H1 (cell line): ENCODE measurements at regions not wholly inside any gene's neighbourhood (a gene's known extent, or its start where the extent isn't known, plus 50 kb on each side); places are given as distances from the start of the nearest gene placed in this dataset.

Experiments used
- CTCF ChIA-PET: fragments of 300-600 bp; sonication (Branson Sonifier 250); formaldehyde crosslinking; loops from one replicate; lab custom pipeline; 2021; ENCODE audit not compliant: partially characterized antibody; lab: Charles Lee
- POLR2A ChIA-PET: fragments of 300-600 bp; sonication (Branson Sonifier 250); formaldehyde crosslinking; loops from one replicate; lab custom pipeline; 2021; ENCODE audit warnings: inconsistent platforms; ENCODE audit not compliant: partially characterized antibody; lab: Charles Lee
- DNase-seq, 2 experiments: peaks; one replicate each; pipeline versions ENCODE4 v3.0.0 to v3.0.0-alpha.2; 2010 to 2022; ENCODE audit warnings: low spot score in 2 of 2, low read depth in 1 of 2, mixed read lengths in 1 of 2
- FAIRE-seq: peaks from 2 replicates; lab custom pipeline; 2011; peaks lifted over from hg19 to GRCh38; lab: Jason Lieb, UNC
- H2AFZ ChIP-seq: 2 replicates; pipeline ENCODE4 v1.8.1; 2012; ENCODE audit warnings: low read length, inconsistent platforms
- H2AK5ac ChIP-seq: 2 replicates; pipeline ENCODE4 v1.6.1; 2013; ENCODE audit warnings: low read depth, low read length
- H2BK120ac ChIP-seq: replicated peaks from 2 replicates; pipeline ENCODE3; 2013; ENCODE audit warnings: low read depth, low read length, inconsistent platforms
- H2BK12ac ChIP-seq: 2 replicates; pipeline ENCODE4 v1.6.1; 2013; ENCODE audit warnings: low read depth, low read length
- H2BK15ac ChIP-seq: 2 replicates; pipeline ENCODE4 v1.6.1; 2013; ENCODE audit warnings: low read length
- H2BK20ac ChIP-seq: 2 replicates; pipeline ENCODE4 v1.6.1; 2013; ENCODE audit warnings: low read length
- H2BK5ac ChIP-seq: 2 replicates; pipeline ENCODE4 v1.6.1; 2013; ENCODE audit warnings: low read depth, low read length
- H3K14ac ChIP-seq: 2 replicates; pipeline ENCODE4 v1.6.1; 2013; ENCODE audit warnings: inconsistent platforms; ENCODE audit not compliant: insufficient read length
- H3K18ac ChIP-seq: 2 replicates; pipeline ENCODE4 v1.6.1; 2013; ENCODE audit warnings: low read length; ENCODE audit errors: extremely low read depth
- H3K23ac ChIP-seq: 2 replicates; pipeline ENCODE4 v1.6.1; 2013; ENCODE audit warnings: inconsistent platforms; ENCODE audit not compliant: insufficient read length
- H3K23me2 ChIP-seq: 2 replicates; pipeline ENCODE4 v1.6.1; 2013; ENCODE audit warnings: low read depth, low read length
- H3K27ac ChIP-seq: 2 replicates; pipeline ENCODE4 v1.6.1; 2011; ENCODE audit warnings: low read depth, low read length, inconsistent platforms
- H3K27me3 ChIP-seq, 4 experiments: replicated peaks in 1 of 4; 1 replicate in 1 of 4; 2 replicates in 3 of 4; pipeline versions ENCODE4 v1.6.1 to v1.8.1; 2011 to 2013; ENCODE audit warnings: low read length in 3 of 4, mild to moderate bottlenecking in 3 of 4, inconsistent platforms in 2 of 4, mixed read lengths in 2 of 4, moderate library complexity in 1 of 4; ENCODE audit not compliant: control insufficient read depth in 3 of 4, insufficient read depth in 3 of 4; ENCODE audit errors: extremely low read depth in 1 of 4
- H3K36me3 ChIP-seq, 4 experiments: 2 replicates each; pipeline versions ENCODE4 v1.6.1 to v1.8.1; 2011 to 2013; ENCODE audit warnings: mild to moderate bottlenecking in 4 of 4, low read length in 3 of 4, moderate library complexity in 2 of 4, control low read depth in 1 of 4, inconsistent platforms in 1 of 4; ENCODE audit not compliant: insufficient read depth in 4 of 4, control insufficient read depth in 2 of 4
- H3K4ac ChIP-seq: replicated peaks from 2 replicates; pipeline ENCODE3; 2013; ENCODE audit warnings: low read length, low read depth, mixed read lengths, inconsistent platforms; ENCODE audit not compliant: insufficient read length
- H3K4me1 ChIP-seq, 4 experiments: replicated peaks in 1 of 4; 1 replicate in 1 of 4; 2 replicates in 3 of 4; pipeline versions ENCODE4 v1.6.1 to v1.8.1; 2011 to 2013; ENCODE audit warnings: low read length in 3 of 4, inconsistent platforms in 2 of 4, mixed read lengths in 1 of 4; ENCODE audit not compliant: insufficient read depth in 4 of 4, control insufficient read depth in 3 of 4
- H3K4me2 ChIP-seq, 2 experiments: 2 replicates each; pipeline versions ENCODE4 v1.6.1 to v1.8.1; 2011 to 2013; ENCODE audit warnings: low read depth in 2 of 2, low read length in 2 of 2, control low read depth in 1 of 2, inconsistent platforms in 1 of 2, mild to moderate bottlenecking in 1 of 2; ENCODE audit not compliant: insufficient read depth in 1 of 2
- H3K4me3 ChIP-seq, 4 experiments: fragments of 200-600, 300-600 bp in 1 of 4; sonication (generic), shearing (Covaris generic), sonication (Bioruptor Twin) in 1 of 4; 2 replicates each; pipeline versions ENCODE4 v1.5.1 to v1.8.1; 2011 to 2016; ENCODE audit warnings: low read length in 4 of 4, low read depth in 3 of 4, control low read depth in 2 of 4, inconsistent platforms in 2 of 4, mild to moderate bottlenecking in 2 of 4, mixed read lengths in 1 of 4, moderate library complexity in 1 of 4; ENCODE audit not compliant: insufficient read depth in 2 of 4; ENCODE audit errors: extremely low read depth in 1 of 4
- H3K56ac ChIP-seq: replicated peaks from 2 replicates; pipeline ENCODE3; 2013; ENCODE audit warnings: low read depth, mild to moderate bottlenecking, mixed read lengths, low read length, inconsistent platforms; ENCODE audit not compliant: insufficient read length
- H3K79me1 ChIP-seq: 2 replicates; pipeline ENCODE4 v1.6.1; 2013; ENCODE audit warnings: low read depth, low read length, control low read depth
- H3K79me2 ChIP-seq, 2 experiments: 2 replicates each; pipeline versions ENCODE4 v1.6.1 to v1.8.1; 2012 to 2013; ENCODE audit warnings: low read length in 2 of 2, mild to moderate bottlenecking in 2 of 2, inconsistent platforms in 1 of 2; ENCODE audit not compliant: insufficient read depth in 2 of 2, control insufficient read depth in 1 of 2
- H3K9ac ChIP-seq, 4 experiments: replicated peaks in 1 of 4; 1 replicate in 1 of 4; 2 replicates in 3 of 4; pipeline versions ENCODE4 v1.6.1 to v1.8.1; 2011 to 2013; ENCODE audit warnings: low read depth in 3 of 4, low read length in 3 of 4, control low read depth in 2 of 4, mild to moderate bottlenecking in 2 of 4, moderate library complexity in 2 of 4, inconsistent platforms in 1 of 4; ENCODE audit errors: extremely low read depth in 1 of 4
- H3K9me3 ChIP-seq, 2 experiments: 2 replicates each; pipeline versions ENCODE4 v1.6.1 to v1.8.1; 2012 to 2013; ENCODE audit warnings: mild to moderate bottlenecking in 2 of 2, moderate library complexity in 2 of 2, control low read depth in 1 of 2, inconsistent platforms in 1 of 2, low read depth in 1 of 2, low read length in 1 of 2, mixed read lengths in 1 of 2; ENCODE audit not compliant: insufficient read depth in 2 of 2
- H4K20me1 ChIP-seq, 2 experiments: replicated peaks in 1 of 2; 2 replicates each; pipeline versions ENCODE3 to v1.8.1; 2011 to 2013; ENCODE audit warnings: inconsistent platforms in 2 of 2, low read length in 2 of 2, mild to moderate bottlenecking in 1 of 2; ENCODE audit not compliant: insufficient read depth in 2 of 2, control insufficient read depth in 1 of 2
- H4K5ac ChIP-seq: 2 replicates; pipeline ENCODE4 v1.6.1; 2013; ENCODE audit warnings: low read length, low read depth, mixed read lengths, inconsistent platforms; ENCODE audit not compliant: insufficient read length
- H4K8ac ChIP-seq: 2 replicates; pipeline ENCODE4 v1.8.0; 2013; ENCODE audit warnings: mild to moderate bottlenecking, moderate library complexity, low read length, inconsistent platforms; ENCODE audit not compliant: insufficient read depth; ENCODE audit errors: extremely low read depth
- H4K91ac ChIP-seq: replicated peaks from 2 replicates; pipeline ENCODE3; 2013; ENCODE audit warnings: low read length, mixed read lengths, inconsistent platforms; ENCODE audit not compliant: insufficient read length
- BACH1 ChIP-seq: IDR thresholded peaks from 2 replicates; pipeline ENCODE4 v1.6.1; 2012; ENCODE audit warnings: low read length, improper control_type of control experiment
- CEBPB ChIP-seq: IDR thresholded peaks from 2 replicates; pipeline ENCODE4 v1.6.1; 2012; ENCODE audit warnings: low read depth, low read length
- CHD1 ChIP-seq: IDR thresholded peaks from 2 replicates; pipeline ENCODE4 v1.6.1; 2012; ENCODE audit warnings: low read depth, low read length, improper control_type of control experiment
- CTCF ChIP-seq, 3 experiments: IDR thresholded peaks; 1 replicate in 2 of 3; 2 replicates in 1 of 3; pipeline versions ENCODE4 v1.5.1 to v1.6.1; 2011; ENCODE audit warnings: low read length in 3 of 3, mild to moderate bottlenecking in 3 of 3, inconsistent platforms in 2 of 3, low read depth in 1 of 3, moderate library complexity in 1 of 3; ENCODE audit not compliant: insufficient read depth in 1 of 3; ENCODE audit errors: control extremely low read depth in 1 of 3
- EZH2 ChIP-seq: fragments of 200-600 bp; sonication (generic); IDR thresholded peaks from 2 replicates; pipeline ENCODE4 v1.7.1; 2012; ENCODE audit warnings: low read depth, mild to moderate bottlenecking, moderate library complexity, low read length, inconsistent platforms; ENCODE audit not compliant: severe bottlenecking
- POLR2AphosphoS5 ChIP-seq: IDR thresholded peaks from 2 replicates; pipeline ENCODE4 v1.6.1; 2011; ENCODE audit warnings: low read depth, low read length
- RFX5 ChIP-seq: IDR thresholded peaks from 2 replicates; pipeline ENCODE4 v1.6.1; 2011; ENCODE audit warnings: low read depth, low read length, improper control_type of control experiment, borderline replicate concordance
- SIN3A ChIP-seq, 2 experiments: IDR thresholded peaks in 1 of 2; conservative IDR thresholded peaks in 1 of 2; 2 replicates each; pipeline ENCODE4 v1.6.1; 2011 to 2012; ENCODE audit warnings: low read length in 2 of 2, improper control_type of control experiment in 1 of 2, low read depth in 1 of 2, mild to moderate bottlenecking in 1 of 2
- SP1 ChIP-seq: IDR thresholded peaks from 2 replicates; pipeline ENCODE4 v1.6.1; 2011; ENCODE audit warnings: low read depth, low read length
- SP4 ChIP-seq: IDR thresholded peaks from 2 replicates; pipeline ENCODE4 v1.6.1; 2012; ENCODE audit warnings: low read length, inconsistent platforms
- SRF ChIP-seq: IDR thresholded peaks from 2 replicates; pipeline ENCODE4 v1.6.1; 2011; ENCODE audit warnings: mild to moderate bottlenecking, low read depth, low read length, moderate library complexity
- WGBS, 2 experiments: shearing (Covaris generic) in 1 of 2; methylation state at CpG; one replicate each; pipeline versions ENCODE4 v1.1.6 to v1.1.7; 2013 to 2015; ENCODE audit warnings: low lambda C conversion rate in 2 of 2, mixed read lengths in 2 of 2, inconsistent platforms in 1 of 2, low coverage in 1 of 2, missing lambda C conversion rate in 1 of 2; ENCODE audit not compliant: insufficient replicate concordance in 2 of 2, insufficient coverage in 1 of 2, insufficient read length in 1 of 2; ENCODE audit errors: extremely low coverage in 1 of 2, missing lambda C conversion rate in 1 of 2; 5-methylcytosine and 5-hydroxymethylcytosine counted together

GRCh38 chr3:153437666-153438065 lies 275.6 kb downstream of the RAP2B start:
- H3K23ac ChIP-seq = no peak overlapping the region
- H3K56ac ChIP-seq = no peak overlapping the region
- H3K4ac ChIP-seq = no peak overlapping the region
- H3K4me3 ChIP-seq = no peak overlapping the region
- POLR2A ChIA-PET = no interaction called here
- H3K4me2 ChIP-seq = no peak overlapping the region
- no peak overlapping the region for H3K27ac ChIP-seq
- FAIRE-seq = no peak
- no peak overlapping the region for H4K8ac ChIP-seq
- no peak overlapping the region for H2AK5ac ChIP-seq
- H2BK12ac ChIP-seq = no peak overlapping the region
- H2BK20ac ChIP-seq = no peak overlapping the region
- no peak for DNase-seq
- no peaks in the 10 kb centered on the region for H3K9me3 ChIP-seq
- no peak overlapping the region for H3K9ac ChIP-seq
- no peak overlapping the region for H4K5ac ChIP-seq
- H2BK15ac ChIP-seq = no peak overlapping the region
- no peaks in the 10 kb centered on the region for H3K23me2 ChIP-seq
- H4K91ac ChIP-seq = no peak overlapping the region
- no peaks in the 10 kb centered on the region; a peak in 1 of 7 replicates for H3K27me3 ChIP-seq
- H2AFZ ChIP-seq = no peak overlapping the region
- H3K79me2 ChIP-seq = no peaks in the 10 kb centered on the region
- no peak overlapping the region for H2BK5ac ChIP-seq
- H2BK120ac ChIP-seq = no peak overlapping the region
- no peaks in the 10 kb centered on the region for H3K79me1 ChIP-seq
- CTCF ChIA-PET = interaction anchor here (1.1 kb wide), 1 partner anchor 550 kb away, joined by 3 read pairs; no protein-coding TSS in a partner anchor
- peaks cover 0 to 4% (median under 1%) of the 10 kb centered on the region in 4 experiments; a peak in 3 of 7 replicates for H3K4me1 ChIP-seq
- no peak overlapping the region for H3K18ac ChIP-seq
- 83% methylated on average over 2 of the region's 2 CpGs; no CpG with 5 or more reads in 1 of the 2 experiments for WGBS, 2 experiments
- H3K14ac ChIP-seq = no peak overlapping the region
- H3K36me3 ChIP-seq = no peaks in the 10 kb centered on the region
- H4K20me1 ChIP-seq = no peaks in the 10 kb centered on the region
- TF ChIP-seq CEBPB (no peak), SP1 (no peak), POLR2AphosphoS5 (no peak), CHD1 (no peak), SP4 (no peak), RFX5 (no peak), SIN3A (conservative IDR thresholded peaks at IDR 0.05 in 1 of 2, IDR thresholded peaks at IDR 0.05 in 1 of 2; ENCODE audit: low read depth in 1 of 2, low read length in 2 of 2) (no peak), EZH2 (no peak), SRF (no peak), CTCF (IDR thresholded peaks at IDR 0.05; ENCODE audit: control extremely low read depth in 1 of 3, insufficient read depth in 1 of 3, low read depth in 1 of 3, low read length in 3 of 3) (no peak), BACH1 (no peak)
